Activated T-cell treated with anti-CD3 and anti-CD28 coated beads, Interleukin-2, amount 50 U/mL, for 24 hours (primary cell): ENCODE measurements at regions not wholly inside any gene's neighbourhood (a gene's known extent, or its start where the extent isn't known, plus 50 kb on each side); places are given as distances from the start of the nearest gene placed in this dataset.
"Not testable (repeated sequence)": the region's sequence is repeated elsewhere in the genome, so short reads cannot be mapped to it uniquely, and the experiment has no call there.

Experiments
- DNase-seq: peaks from one replicate; pipeline ENCODE4 v3.0.0-alpha.2; 2020
- H3K27ac Mint-ChIP-seq: 2 replicates; pipeline ENCODE4 v1.8.0; 2020; ENCODE audit warnings: mild to moderate bottlenecking, mixed read lengths
- H3K27me3 Mint-ChIP-seq: 2 replicates; pipeline ENCODE4 v1.8.0; 2020; ENCODE audit warnings: mixed read lengths
- H3K36me3 Mint-ChIP-seq: 2 replicates; pipeline ENCODE4 v1.8.0; 2020; ENCODE audit warnings: low read depth, mixed read lengths
- H3K4me1 Mint-ChIP-seq: 2 replicates; pipeline ENCODE4 v1.8.0; 2020; ENCODE audit warnings: low read depth, mixed read lengths
- H3K4me3 Mint-ChIP-seq: 2 replicates; pipeline ENCODE4 v1.8.0; 2020; ENCODE audit warnings: mild to moderate bottlenecking, moderate library complexity, mixed read lengths
- H3K9me3 Mint-ChIP-seq: 2 replicates; pipeline ENCODE4 v1.8.0; 2020; ENCODE audit warnings: mixed read lengths

DNA sequence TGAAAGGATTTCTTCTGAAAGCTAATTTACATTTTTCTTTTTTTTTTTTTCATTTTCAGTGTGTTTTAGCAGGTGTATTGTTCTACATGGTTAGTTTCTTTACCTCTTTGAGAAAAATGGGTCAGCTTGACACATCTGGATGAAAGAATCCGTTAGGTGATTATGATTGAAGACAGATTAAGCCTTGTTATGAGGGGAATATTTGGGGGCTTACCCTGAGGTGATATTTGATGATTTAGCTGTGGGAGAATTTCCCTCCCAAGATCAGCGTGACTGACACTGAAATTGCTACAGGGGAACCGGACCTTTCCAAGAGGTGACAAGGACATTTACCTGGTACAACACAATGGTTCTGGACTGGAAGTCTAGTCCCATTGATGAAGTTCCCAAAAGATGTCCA lies 147.5 kb downstream of the NFKBIZ start:
- H3K4me3 Mint-ChIP-seq = no peak overlapping the region
- H3K4me1 Mint-ChIP-seq = peaks cover 42% of the 10 kb centered on the region
- no peak overlapping the region for H3K27ac Mint-ChIP-seq
- no peaks in the 10 kb centered on the region for H3K27me3 Mint-ChIP-seq
- H3K9me3 Mint-ChIP-seq = no peaks in the 10 kb centered on the region
- H3K36me3 Mint-ChIP-seq = no peaks in the 10 kb centered on the region
- no peak for DNase-seq

DNA sequence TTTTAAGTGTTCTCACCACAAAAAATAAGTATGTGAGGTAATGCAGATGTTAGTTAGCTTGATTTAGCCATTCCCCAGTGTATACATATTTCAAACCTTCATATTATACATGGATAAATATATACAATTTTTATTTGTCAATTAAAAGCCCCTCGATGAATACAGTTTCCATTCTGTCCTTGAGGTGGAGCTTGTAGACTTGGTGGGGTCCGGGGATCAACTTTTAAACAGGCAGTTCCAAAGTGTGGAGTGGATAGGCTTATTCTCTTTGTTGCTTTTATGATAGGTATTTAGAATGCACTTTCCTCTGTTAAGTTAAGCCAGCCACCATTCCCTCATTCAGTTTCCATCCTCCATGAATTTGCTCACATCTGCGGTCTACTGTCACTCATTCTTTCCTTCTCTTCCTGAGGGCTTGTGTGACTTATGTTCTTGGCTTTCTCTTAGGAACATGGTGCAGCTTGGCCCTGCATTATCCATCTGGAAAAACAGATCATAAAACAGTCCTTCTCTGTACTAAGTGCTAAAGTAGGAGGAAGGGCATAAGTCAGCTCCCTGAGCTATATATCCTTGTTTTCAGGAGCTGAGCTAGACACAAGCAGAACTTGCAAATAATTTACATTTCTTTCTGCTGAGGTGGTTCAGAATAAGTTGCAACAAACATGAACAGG lies 149.1 kb downstream of the NFKBIZ start:
- Mint-ChIP-seq H3K27ac (no peak overlapping the region), H3K4me3 (no peak overlapping the region), H3K4me1 (peaks cover 36% of the 10 kb centered on the region), H3K27me3 (no peaks in the 10 kb centered on the region), H3K9me3 (no peaks in the 10 kb centered on the region), H3K36me3 (no peaks in the 10 kb centered on the region)
- no peak for DNase-seq

DNA sequence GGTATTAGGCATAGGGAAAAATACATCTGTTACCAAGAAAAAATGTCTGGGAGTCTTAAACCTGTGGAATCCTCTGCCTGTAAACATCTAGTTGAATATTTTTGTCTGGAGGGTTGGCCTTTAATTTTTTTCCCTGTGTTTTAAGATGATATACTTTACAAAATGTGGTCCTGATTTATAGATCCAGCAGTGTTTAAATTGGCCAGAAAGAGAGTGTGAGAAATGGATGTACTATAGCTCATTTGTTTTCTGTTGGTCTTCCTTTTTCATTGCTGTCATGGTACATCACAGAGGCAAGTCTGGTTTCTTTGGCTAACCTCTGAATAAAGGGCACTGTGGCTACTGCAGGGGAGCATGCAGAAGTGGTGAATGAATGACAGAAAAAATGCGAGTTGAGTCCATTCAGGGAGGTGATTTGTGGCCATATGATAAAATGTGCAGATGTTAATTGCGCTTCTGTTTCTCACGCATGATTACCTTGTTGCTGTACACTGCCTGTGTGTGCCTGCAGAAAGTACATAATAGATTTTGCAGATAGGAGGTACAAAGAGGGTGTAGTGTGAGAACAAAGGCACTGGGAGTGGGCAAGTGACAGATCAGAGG lies 150.0 kb downstream of the NFKBIZ start:
- Mint-ChIP-seq H3K4me3 (no peak overlapping the region), H3K27ac (no peak overlapping the region), H3K36me3 (no peaks in the 10 kb centered on the region), H3K4me1 (peaks cover 30% of the 10 kb centered on the region), H3K9me3 (no peaks in the 10 kb centered on the region), H3K27me3 (no peaks in the 10 kb centered on the region)
- DNase-seq = no peak

DNA sequence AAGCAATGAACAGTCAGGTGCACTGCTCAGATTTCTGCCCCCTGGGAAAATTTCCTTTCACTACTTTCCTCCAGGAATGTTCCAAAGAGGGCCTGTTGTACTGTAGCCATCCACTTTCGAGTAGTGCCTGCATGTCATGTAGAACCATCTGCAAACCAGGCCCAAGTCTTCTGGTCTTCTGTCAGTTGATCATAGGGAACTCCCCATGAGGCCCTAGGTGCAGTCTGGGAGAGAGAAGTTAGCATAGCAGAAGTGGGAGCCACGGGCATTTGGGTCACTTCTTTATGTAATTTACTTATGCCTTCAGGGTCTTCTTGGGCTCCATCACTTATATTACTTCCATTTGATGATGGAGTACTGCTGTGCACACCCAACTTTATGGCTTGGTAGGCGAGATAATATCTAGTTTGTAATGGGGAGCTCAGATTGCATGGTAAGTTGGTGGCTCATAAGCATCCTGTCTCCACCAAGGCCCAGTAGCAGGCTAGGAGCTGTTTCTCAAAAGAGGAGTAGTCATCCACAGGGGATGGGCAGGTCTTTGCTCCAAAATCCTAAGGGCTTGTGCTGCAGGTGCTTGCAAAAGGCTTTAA lies 151.4 kb downstream of the NFKBIZ start:
- Mint-ChIP-seq H3K27me3 (no peaks in the 10 kb centered on the region), H3K27ac (no peak overlapping the region), H3K9me3 (no peaks in the 10 kb centered on the region), H3K4me1 (peaks cover 19% of the 10 kb centered on the region), H3K36me3 (no peaks in the 10 kb centered on the region), H3K4me3 (no peak overlapping the region)
- DNase-seq = no peak

DNA sequence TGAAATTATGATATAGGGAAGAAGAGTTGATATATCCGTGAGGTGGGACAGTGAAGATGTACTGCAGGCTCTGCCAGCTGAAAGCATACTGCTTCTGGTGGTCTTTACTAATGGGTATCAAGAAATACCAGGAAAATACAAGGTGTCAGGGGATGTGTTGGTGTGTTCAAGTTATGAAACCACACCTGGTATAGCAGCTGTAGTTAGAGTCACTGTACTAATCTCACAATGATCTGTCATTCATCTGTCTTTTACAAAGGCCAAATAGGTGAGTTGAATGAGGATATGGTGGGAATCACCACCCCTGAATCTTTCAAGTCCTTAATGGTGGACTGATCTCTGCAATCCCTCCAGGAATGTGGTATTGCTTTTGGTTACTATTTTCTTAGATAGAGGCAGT lies 152.7 kb downstream of the NFKBIZ start:
- Mint-ChIP-seq H3K9me3 (no peaks in the 10 kb centered on the region), H3K4me3 (no peak overlapping the region)

DNA sequence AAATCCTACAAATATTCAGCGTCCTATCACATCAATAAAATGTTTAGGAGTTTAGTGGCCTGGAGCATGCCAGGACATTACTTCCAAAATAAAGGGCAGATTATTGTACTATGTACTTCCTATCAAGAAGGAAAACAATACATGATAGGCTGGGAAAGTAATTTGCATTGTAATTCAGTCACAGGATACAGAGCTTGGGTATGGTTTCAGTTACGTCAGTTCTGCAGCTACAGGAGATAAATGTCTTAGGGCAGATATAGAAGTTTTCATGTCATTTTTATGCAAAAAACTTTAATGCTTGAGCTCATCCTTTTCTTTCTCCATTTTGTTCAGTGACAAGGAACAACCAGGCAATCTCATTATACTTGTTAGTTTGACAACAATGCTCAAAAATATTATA lies 155.2 kb downstream of the NFKBIZ start:
- no peak for DNase-seq
- Mint-ChIP-seq H3K4me1 (peaks cover 6% of the 10 kb centered on the region), H3K36me3 (no peaks in the 10 kb centered on the region), H3K9me3 (no peaks in the 10 kb centered on the region), H3K27ac (no peak overlapping the region), H3K4me3 (no peak overlapping the region), H3K27me3 (no peaks in the 10 kb centered on the region)

More for the DNA sequence above, 152.7 kb downstream of the NFKBIZ start:
- Mint-ChIP-seq H3K27me3 (no peaks in the 10 kb centered on the region), H3K36me3 (no peaks in the 10 kb centered on the region), H3K27ac (no peak overlapping the region), H3K4me1 (peaks cover 11% of the 10 kb centered on the region)
- no peak for DNase-seq

DNA sequence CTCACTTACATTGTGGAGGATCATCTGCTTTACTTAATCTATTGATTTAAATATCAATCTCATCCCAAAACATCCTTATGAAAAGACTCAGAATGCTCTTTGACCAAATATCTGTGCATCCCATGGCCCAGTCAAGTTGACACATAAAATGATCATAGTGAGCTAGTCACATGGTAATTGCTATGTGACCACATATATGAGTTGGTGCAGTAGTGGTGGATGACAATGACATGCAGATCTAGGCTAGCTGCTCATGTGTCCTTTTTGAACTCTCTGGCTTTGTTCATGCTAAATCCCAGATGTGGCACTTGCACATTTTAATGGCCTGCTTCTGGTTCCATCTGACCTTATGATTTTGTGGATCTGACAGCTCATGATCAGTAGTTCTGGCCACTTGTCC lies 156.2 kb downstream of the NFKBIZ start:
- no peak overlapping the region for H3K27ac Mint-ChIP-seq
- H3K4me1 Mint-ChIP-seq = peaks cover 6% of the 10 kb centered on the region
- H3K4me3 Mint-ChIP-seq = no peak overlapping the region
- peaks cover 6% of the 10 kb centered on the region for H3K9me3 Mint-ChIP-seq
- no peaks in the 10 kb centered on the region for H3K27me3 Mint-ChIP-seq
- no peaks in the 10 kb centered on the region for H3K36me3 Mint-ChIP-seq
- no peak for DNase-seq

DNA sequence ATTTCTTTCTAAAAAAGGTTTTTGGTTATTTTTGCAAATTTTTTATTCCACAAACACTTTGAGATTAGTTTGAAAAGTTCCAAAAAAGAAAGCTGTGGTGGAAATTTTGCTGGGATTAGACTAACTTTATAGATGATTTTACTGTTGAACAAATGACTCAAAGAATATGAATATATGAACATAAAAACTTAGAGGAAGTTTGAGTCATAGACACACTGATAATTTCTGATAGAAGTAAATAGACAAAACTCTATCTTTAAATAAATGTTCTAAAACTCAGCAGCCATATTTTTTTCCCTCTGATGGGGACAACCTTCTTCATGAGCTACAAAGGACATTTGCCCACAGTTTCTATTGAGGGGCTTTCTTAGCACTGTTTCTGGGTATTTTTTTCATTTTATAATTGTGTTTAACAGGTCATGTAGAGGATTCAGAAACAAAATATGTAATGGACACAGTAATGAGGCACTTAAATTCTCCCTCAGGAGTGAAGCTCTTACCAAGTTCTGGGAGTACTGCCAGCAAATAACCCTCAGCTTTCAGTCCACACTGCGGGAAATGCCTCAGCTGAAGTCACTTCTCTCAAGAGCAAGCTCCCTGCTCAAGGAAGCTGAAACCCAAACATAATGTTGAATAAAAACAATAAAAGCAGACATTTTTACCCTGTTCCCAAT lies 157.6 kb downstream of the NFKBIZ start:
- no peak overlapping the region for H3K27ac Mint-ChIP-seq
- DNase-seq = no peak
- no peak overlapping the region for H3K4me3 Mint-ChIP-seq
- peaks cover 13% of the 10 kb centered on the region for H3K9me3 Mint-ChIP-seq
- no peaks in the 10 kb centered on the region for H3K27me3 Mint-ChIP-seq
- peaks cover 3% of the 10 kb centered on the region for H3K4me1 Mint-ChIP-seq
- no peaks in the 10 kb centered on the region for H3K36me3 Mint-ChIP-seq

DNA sequence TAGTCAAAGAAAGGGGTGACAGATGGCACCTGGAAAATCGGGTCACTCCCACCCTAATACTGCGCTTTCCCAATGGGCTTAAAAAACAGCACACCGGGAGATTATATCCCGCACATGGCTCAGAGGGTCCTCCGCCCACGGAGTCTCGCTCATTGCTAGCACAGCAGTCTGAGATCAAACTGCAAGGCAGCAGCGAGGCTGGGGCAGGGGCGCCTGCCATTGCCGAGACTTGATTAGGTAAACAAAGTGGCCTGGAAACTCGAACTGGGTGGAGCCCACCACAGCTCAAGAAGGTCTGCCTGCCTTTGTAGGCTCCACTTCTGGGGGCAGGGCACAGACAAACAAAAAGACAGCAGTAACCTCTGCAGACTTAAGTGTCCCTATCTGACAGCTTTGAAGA lies 159.1 kb downstream of the NFKBIZ start:
- H3K27me3 Mint-ChIP-seq, H3K4me3 Mint-ChIP-seq, H3K4me1 Mint-ChIP-seq, H3K27ac Mint-ChIP-seq, DNase-seq, H3K36me3 Mint-ChIP-seq: not testable (repeated sequence)
- peaks cover 20% of the 10 kb centered on the region for H3K9me3 Mint-ChIP-seq

DNA sequence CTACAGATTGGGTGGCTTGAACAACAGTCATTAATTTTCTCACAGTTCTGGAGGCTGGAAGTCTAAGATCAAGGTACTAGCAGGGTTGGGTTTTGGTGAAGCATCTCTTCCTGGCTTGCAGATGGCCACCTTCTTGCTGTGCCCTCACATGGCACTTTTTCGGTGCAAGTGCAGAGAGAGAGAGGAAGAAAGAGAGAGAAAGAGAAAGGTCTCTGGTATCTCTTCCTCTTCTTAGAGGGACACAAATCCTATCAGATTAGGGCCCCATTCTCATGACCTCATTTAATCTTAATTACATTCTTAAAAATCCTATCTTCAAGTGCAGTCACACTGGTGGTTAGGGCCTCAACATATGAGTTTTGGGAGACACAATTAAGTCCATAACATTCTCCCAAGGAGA lies 167.1 kb downstream of the NFKBIZ start:
- peaks cover 26% of the 10 kb centered on the region for H3K4me1 Mint-ChIP-seq

DNA sequence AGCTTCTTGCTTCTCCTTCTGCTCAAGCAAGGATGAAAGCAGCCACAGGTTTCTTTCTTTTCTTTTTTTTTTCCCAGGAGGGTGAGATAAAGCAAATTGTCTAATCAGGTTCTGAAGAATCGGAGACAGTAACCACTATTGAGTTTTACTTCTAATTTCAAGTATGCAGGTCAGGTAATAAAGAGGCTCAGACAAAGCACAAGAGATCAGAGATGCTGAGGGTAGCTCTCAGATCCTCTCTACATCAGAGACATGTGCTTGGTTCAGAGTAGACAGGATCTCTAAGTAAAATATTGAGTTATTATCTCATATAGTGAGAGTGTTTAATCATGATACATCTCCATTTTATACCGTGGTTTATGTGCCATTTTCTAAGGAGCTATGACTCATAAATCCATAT lies 168.5 kb downstream of the NFKBIZ start:
- Mint-ChIP-seq H3K9me3 (peaks cover 4% of the 10 kb centered on the region), H3K4me3 (no peak overlapping the region), H3K36me3 (peaks cover under 1% of the 10 kb centered on the region), H3K4me1 (peaks cover 26% of the 10 kb centered on the region), H3K27me3 (no peaks in the 10 kb centered on the region), H3K27ac (no peak overlapping the region)
- DNase-seq = no peak

More for the DNA sequence above, 167.1 kb downstream of the NFKBIZ start:
- H3K27me3 Mint-ChIP-seq = no peaks in the 10 kb centered on the region
- peaks cover 7% of the 10 kb centered on the region for H3K9me3 Mint-ChIP-seq
- no peak for DNase-seq
- H3K27ac Mint-ChIP-seq = no peak overlapping the region
- H3K36me3 Mint-ChIP-seq = peaks cover 1% of the 10 kb centered on the region
- no peak overlapping the region for H3K4me3 Mint-ChIP-seq

DNA sequence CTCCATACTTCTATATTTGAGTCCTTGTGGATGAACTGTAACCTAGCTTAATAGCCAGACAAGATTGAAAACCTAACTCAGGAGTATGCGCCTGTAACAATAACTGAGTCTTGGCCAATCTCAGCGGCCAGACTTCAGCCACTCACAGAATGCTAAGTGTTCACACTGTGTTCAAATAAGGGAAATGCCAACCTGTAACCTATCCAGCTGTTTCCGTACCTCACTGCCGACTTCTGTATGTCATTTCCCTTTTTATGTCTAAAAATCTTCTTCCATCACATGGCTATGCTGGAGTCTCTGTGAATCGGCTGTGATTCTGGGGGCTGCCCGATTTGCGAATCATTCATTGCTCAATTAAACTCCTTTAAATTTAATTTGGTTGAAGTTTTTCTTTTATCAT lies 169.2 kb downstream of the NFKBIZ start:
- DNase-seq = no peak
- Mint-ChIP-seq H3K9me3 (no peaks in the 10 kb centered on the region), H3K36me3 (no peaks in the 10 kb centered on the region), H3K4me3 (no peak overlapping the region), H3K27me3 (no peaks in the 10 kb centered on the region), H3K4me1 (peaks cover 26% of the 10 kb centered on the region), H3K27ac (no peak overlapping the region)

DNA sequence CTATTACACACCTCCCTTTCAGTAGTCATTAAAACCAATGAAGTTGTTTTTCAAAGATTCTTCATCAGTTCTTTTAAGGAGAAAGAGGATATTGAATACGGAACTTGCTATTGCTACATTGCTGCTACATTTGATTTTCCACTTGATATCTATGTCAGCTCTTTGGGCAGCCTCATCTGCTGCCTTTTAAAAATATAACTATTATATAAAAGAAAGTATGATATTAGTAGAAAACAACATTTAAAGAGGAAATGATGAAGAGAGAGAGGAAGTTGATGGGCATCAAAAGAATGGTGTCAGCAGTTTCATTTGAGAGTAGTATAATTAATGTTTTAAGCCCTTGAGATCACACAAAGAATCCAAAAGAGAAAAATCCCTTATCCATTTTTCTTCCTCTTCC lies 171.4 kb downstream of the NFKBIZ start:
- H3K4me3 Mint-ChIP-seq = no peak overlapping the region
- H3K27me3 Mint-ChIP-seq = no peaks in the 10 kb centered on the region
- no peaks in the 10 kb centered on the region for H3K36me3 Mint-ChIP-seq
- no peak overlapping the region for H3K27ac Mint-ChIP-seq
- H3K4me1 Mint-ChIP-seq = peaks cover 39% of the 10 kb centered on the region
- no peak for DNase-seq
- H3K9me3 Mint-ChIP-seq = no peaks in the 10 kb centered on the region

DNA sequence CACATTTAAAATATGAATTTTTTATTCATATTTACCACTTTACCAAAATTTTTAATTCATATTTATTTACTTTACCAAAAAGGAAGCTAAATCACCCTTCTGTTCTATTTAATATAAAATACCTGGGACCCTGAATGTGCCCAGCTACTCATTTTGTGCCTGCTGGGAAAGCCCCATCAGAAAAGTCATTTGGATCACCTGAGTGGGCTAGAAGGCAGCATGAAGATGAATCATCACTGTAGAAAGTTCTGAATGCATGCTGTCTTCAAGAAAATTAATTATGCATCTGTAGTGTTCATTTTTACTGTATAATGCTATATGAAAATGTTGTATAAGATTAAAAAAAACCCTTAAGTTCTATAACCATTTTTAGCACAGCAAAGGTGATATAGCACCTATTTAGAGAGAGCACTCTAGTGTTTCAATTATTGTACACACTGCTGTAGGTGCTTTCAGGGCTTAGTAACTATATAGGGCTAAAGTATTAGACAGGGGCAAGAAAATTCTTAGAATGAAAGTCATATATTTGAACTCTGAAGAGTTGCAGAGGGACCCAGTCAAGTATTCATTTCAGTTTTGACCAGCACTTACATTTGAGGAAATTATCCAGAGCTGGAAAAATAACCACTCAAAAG lies 175.1 kb downstream of the NFKBIZ start:
- no peaks in the 10 kb centered on the region for H3K9me3 Mint-ChIP-seq
- no peaks in the 10 kb centered on the region for H3K36me3 Mint-ChIP-seq
- H3K4me3 Mint-ChIP-seq = no peak overlapping the region
- no peak for DNase-seq
- no peaks in the 10 kb centered on the region for H3K27me3 Mint-ChIP-seq
- no peak overlapping the region for H3K27ac Mint-ChIP-seq
- H3K4me1 Mint-ChIP-seq = peaks cover 29% of the 10 kb centered on the region
